ENCODE measurements at regions not wholly inside any gene's neighbourhood (a gene's known extent, or its start where the extent isn't known, plus 50 kb on each side); places are given as distances from the start of the nearest gene placed in this dataset.

- no peak for DNase-seq (ENCODE audit: low read depth)
- no peak overlapping the region for H3K4me3 ChIP-seq (ENCODE audit: control insufficient read depth, low read depth, low read length)
- no peak for TF ChIP-seq CTCF (IDR thresholded peaks at IDR 0.05; ENCODE audit: control insufficient read depth, insufficient read depth, low read depth, low read length, missing control alignments)
Measured at GRCh38 chr3:110727056-110727455, 344.6 kb upstream of the NECTIN3 start.

- DNase-seq (ENCODE audit: low read depth), result peak; percentile 3
- no peak overlapping the region for H3K4me3 ChIP-seq (ENCODE audit: control insufficient read depth, low read depth, low read length)
- TF ChIP-seq CTCF (IDR thresholded peaks at IDR 0.05; ENCODE audit: control insufficient read depth, insufficient read depth, low read depth, low read length, missing control alignments), result no peak
Measured at GRCh38 chr3:110731148-110731547, 340.5 kb upstream of the NECTIN3 start.

GRCh38 chr3:110732420-110732819 is 339.2 kb upstream of the NECTIN3 start:
- no peak for DNase-seq (ENCODE audit: low read depth)
- TF ChIP-seq CTCF (IDR thresholded peaks at IDR 0.05; ENCODE audit: control insufficient read depth, insufficient read depth, low read depth, low read length, missing control alignments), result no peak
- no peak overlapping the region for H3K4me3 ChIP-seq (ENCODE audit: control insufficient read depth, low read depth, low read length)

- TF ChIP-seq CTCF (IDR thresholded peaks at IDR 0.05; ENCODE audit: control insufficient read depth, insufficient read depth, low read depth, low read length, missing control alignments), result no peak
- H3K4me3 ChIP-seq (ENCODE audit: control insufficient read depth, low read depth, low read length), result no peak overlapping the region
- no peak for DNase-seq (ENCODE audit: low read depth)
Measured at GRCh38 chr3:110733045-110733444, 338.6 kb upstream of the NECTIN3 start.

- H3K4me3 ChIP-seq (ENCODE audit: control insufficient read depth, low read depth, low read length), result no peak overlapping the region
- no peak for TF ChIP-seq CTCF (IDR thresholded peaks at IDR 0.05; ENCODE audit: control insufficient read depth, insufficient read depth, low read depth, low read length, missing control alignments)
- DNase-seq (ENCODE audit: low read depth), result no peak
Measured at GRCh38 chr3:110734524-110734923, 337.1 kb upstream of the NECTIN3 start.

- TF ChIP-seq CTCF (IDR thresholded peaks at IDR 0.05; ENCODE audit: control insufficient read depth, insufficient read depth, low read depth, low read length, missing control alignments), result no peak
- no peak overlapping the region for H3K4me3 ChIP-seq (ENCODE audit: control insufficient read depth, low read depth, low read length)
- no peak for DNase-seq (ENCODE audit: low read depth)
Measured at GRCh38 chr3:110736332-110736731, 335.3 kb upstream of the NECTIN3 start.

- no peak overlapping the region for H3K4me3 ChIP-seq (ENCODE audit: control insufficient read depth, low read depth, low read length)
- no peak for DNase-seq (ENCODE audit: low read depth)
- TF ChIP-seq CTCF (IDR thresholded peaks at IDR 0.05; ENCODE audit: control insufficient read depth, insufficient read depth, low read depth, low read length, missing control alignments), result no peak
Measured at GRCh38 chr3:110738531-110738930, 333.1 kb upstream of the NECTIN3 start.
